HG02970 (cell line): ENCODE measurements at regions not wholly inside any gene's neighbourhood (a gene's known extent, or its start where the extent isn't known, plus 50 kb on each side); places are given as distances from the start of the nearest gene placed in this dataset.

Experiments
- ATAC-seq: cut with Tn5 transposase; IDR thresholded peaks from one replicate; pipeline ENCODE4 v1.9.1; 2021; ENCODE audit warnings: mild to moderate bottlenecking, moderate library complexity, moderate number of reproducible peaks; ENCODE audit not compliant: unreplicated experiment, low FRiP score

DNA sequence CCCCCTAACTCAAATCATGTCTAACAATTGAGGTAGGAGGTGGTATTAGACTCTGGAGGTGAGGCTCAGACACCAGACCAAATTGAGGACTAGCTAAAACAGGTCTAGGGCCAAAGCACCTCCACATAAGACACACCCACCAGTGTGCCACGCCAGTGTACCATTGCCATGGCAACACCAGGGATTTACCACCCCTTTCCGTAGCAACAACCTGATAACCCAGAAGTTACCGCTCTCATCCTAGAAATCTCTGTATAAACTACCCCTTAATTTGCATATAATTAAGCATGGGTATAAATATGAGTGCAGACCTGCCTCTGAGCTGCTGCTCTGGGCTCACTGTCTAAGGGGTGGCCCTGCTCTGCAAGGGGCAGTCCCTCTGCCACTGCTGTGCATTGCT lies 57.4 kb upstream of the PPP2R5C start:
- ATAC-seq, result no peak

DNA sequence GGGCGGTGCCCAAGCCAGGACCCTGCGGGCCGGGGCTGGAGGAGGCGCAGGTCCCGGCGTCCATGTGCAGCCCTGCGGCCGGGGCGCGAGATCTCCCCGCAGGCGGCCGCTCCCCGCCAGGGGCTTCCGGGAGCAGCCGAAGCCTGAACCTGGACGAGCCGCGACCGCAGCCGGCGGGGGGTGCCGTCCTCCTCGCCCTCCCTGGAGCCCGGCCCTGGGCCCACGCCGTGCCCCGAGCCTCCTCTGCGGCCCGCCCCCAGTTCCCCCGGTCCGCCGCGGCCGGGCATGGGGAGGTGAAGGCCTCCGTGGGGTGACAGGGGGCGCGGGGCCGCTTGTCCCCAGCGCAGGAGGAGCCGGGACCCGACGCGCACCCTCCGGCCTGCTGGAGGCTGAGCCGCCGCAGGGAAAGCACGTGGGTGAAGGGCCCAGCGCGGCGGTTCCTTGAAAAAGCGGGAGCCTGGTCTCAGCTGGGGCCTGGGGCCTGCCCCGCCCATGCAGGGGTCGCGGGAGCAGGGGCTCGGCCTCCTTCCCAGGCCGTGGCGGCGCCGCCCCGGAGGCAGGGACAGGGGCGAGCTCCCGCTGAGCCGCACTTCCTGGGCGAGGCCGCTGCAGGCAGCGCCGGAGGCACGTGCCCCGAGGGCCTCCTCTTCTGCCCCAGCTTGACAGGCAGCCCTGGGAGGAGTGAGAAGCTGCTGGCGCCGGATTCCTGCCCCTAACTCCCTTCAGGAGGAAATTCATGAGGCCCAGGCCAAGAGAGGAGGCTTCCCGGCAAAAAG lies 55.6 kb upstream of the PPP2R5C start:
- ATAC-seq, result no peak

DNA sequence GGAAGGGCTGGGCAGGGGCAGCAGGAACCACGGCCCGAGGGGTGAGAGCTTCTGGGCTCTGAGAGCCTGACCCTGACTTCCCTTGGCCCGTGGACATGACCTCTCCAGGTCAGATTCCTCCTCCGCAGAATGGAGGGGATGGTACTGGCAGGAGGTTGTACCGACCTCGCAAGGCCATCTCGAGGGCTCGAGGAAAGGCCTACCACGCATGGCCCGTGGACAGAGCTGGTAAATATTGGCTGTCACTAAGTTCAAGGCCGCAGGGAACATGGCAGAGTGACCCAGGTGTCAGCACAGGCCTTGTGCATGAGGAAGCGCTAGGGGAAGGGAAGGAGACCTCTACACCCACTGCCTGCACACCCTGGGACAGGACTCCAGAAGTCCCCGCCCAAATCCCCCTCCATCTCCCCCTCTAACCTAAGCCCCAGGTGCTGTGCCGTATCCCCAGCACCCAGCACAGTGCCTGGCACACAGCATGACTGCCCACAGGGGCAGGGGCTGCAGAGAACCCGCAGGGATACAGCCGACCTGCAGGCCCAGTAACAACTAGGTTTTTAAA lies 54.9 kb upstream of the PPP2R5C start:
- ATAC-seq, result no peak

DNA sequence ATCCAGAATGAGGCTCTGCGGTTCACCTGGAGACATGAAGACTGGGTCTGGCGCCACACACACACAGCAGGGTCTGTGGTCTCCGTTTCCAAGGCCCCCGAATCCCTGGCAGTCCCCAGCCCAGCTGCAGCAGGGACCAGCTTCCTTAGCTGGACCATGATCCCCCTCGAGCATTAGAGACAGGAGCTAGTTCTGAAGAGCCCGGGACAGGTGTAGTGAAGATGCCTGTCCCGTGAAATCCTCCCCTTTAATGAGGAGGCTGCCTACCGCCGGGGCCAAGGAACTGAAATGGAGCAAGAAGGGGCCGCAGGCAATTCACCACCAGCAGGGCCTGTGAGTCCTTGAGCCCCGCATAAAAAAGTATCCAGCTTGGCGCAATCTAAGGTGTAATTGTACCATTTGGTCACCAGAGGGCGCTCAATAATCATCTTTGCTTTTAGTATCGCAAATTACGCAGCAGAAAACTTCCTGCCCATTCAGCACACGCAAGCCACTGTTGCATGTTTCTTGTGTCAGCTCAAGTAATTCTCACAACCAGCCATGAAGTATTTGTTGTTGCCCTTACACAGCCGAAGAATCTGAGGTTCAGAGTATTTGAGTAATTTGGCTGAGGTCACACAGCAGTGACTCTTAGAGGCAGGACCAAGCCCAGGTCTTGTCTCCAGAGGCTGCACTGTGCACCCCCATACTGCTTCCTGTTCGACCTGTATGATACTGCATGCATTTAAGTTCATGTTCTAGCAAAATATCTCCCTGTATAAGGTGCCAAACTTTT lies 54.3 kb upstream of the PPP2R5C start:
- no peak for ATAC-seq

DNA sequence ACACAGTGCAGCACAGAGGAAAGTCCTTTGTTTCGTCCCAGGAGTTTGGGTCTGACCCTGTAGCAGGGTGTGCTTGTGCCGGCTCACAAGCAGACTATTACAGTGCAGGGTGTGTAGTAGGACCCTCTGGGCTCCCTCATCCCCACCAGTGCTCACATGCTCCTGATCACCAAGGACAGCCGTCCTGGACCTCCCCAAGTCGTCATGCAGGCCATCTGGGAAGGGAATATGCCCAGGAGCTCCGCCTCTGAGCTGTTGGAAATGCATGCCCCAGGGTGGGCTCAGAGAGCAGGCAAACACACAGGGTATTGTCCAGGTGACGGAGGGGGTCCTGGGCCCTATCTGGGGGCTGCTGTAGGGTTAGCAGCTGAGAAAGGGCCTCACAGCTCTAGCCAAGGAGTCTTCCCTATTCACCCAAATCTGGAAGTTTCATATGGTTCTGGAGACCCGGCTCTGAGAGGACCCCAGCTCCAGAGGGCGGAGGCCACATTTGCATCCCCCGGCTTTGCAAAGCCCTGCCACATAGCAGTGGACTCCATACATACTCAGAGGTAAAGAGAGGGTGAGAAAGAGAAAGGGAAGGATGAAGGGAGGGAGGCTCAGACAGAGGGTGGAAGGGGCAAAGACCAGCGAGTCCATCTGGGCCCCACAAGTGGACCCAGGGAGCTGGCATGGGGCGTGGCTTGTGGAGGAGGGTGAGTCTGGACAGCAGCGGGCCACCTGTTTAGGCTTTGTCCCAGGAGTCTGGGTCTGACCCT lies 53.5 kb upstream of the PPP2R5C start:
- no peak for ATAC-seq

DNA sequence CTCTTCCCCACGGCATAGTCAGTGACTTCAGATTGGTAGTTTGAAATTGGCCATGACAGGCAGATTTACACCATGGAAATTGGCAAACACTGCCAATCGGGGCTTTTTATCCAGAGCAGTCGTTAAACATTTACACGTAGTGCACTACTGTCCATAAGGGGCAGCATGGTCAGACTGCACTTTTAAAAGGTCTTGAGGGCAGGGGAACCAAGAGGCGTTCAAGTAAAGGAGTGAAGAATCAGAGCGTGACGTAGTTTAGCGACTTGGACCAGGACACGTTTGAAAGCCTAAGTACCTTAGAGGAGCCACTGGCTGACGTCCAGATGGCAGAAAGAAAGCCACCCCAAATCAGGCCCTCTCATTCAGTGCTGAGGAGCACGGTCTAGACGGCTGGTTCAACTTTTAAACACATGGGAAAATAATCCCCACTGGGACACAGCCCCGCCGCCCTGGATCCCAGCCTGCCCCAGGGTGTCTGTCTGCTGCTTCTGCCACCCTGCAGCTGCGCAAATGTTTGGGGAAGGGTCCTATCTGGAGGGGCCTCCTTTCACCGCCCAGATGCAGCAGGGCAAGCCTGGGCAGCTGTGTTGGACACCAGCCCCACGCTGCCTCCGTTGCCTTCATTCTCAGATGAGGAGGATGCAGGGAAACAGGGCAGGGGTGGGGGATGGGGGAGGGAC lies 52.5 kb upstream of the PPP2R5C start:
- no peak for ATAC-seq

DNA sequence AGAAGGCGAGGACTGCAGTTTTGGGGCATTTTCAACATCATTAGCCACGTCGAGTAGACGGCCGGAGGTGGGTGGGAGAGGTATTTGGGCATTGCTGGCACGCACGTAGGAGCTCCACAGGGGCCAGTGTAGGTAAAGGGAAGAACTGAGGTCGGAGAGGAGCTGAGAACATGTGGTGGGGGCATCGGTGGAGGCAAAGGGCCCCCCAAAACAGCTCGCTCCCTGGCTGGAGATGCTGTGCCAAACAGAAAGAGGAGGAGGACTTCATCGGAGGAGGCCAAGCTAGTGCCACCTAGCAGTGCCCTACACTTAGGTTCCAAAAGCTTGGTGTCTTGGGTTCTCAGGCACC lies 52.0 kb upstream of the PPP2R5C start:
- ATAC-seq, result no peak

DNA sequence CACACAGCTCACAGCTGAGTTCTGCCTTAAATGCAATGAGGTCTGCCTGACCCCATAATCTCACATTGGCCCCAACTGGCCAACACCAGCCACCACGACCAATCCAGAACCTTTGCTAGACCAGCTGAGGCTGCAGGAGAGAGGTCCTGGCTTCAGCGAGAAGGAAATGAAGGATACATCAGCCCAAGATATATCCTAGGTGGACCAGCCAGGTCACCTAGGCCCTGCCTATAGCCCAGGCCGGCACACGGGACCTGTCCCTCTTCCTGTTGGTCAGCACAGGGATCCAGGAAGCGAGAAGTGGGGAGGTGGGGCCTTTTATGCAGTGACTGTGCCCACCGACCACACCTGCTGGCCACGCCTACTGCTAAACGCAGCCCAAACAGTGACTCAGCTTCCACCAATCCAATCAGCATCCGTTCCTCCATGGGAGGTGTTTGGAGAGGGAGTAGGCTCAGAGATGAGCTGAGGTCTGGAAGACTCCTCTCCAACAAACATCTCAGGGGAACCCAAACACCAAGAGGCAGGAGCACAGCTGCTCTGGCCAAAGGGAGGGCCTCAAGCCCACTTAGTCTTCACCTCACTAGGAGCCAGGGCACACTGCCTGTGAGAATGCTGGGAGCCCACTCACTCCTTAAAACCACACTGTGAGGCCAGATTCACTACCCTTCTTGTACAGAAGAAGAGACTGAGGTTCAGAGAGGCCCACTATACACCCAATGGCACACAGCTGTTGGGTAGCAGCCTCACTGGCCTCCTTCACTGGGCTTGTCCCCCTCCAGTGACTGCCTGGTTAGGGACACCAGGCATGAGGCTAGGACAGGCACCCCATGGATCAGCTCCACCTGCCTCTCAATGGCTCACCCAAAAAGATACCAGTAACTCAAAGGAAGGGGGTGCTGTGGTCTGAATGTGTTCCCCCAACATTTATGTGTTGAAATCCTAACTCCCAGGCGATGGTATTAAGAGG lies 51.3 kb upstream of the PPP2R5C start:
- no peak for ATAC-seq

DNA sequence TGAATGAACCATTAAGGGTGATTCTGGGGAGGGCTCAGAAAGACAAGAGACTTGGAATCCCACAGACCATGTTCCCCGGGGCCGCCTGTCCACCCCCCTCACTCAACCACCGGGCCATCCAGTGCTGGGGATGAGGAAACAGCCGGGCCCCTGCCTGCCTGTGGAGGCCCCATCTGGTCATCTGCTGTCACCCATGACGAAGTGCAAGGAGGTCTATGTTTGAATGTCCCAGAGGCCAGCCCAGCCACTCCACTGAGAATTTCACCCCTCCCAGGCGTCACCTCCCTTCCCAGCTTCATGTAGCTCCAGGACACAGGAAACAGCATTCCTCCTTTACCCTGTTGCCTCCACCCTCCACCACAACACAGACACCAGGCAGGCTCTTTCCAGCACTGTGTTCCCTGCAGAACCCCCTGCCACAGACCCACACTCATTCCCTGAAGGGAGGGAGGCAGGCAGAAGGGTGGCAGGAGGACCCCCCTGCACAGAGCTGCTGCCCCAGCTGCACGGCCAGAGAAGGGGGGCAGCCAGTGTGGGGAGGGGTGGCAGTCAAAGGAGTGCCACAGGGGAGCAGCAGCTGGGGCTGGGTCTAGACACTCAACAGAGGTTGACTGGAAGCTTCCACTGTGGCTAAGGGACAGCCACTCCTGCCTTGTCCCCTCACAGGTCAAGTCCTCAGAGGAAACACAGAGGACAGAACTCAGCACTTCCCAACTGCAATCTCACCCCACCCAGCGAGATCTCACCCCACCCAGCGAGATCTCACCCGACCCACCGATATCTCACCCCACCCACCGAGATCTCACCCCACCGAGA lies 50.3 kb upstream of the PPP2R5C start:
- no peak for ATAC-seq
